ENCODE measurements at regions not wholly inside any gene's neighbourhood (a gene's known extent, or its start where the extent isn't known, plus 50 kb on each side); places are given as distances from the start of the nearest gene placed in this dataset.

DNA sequence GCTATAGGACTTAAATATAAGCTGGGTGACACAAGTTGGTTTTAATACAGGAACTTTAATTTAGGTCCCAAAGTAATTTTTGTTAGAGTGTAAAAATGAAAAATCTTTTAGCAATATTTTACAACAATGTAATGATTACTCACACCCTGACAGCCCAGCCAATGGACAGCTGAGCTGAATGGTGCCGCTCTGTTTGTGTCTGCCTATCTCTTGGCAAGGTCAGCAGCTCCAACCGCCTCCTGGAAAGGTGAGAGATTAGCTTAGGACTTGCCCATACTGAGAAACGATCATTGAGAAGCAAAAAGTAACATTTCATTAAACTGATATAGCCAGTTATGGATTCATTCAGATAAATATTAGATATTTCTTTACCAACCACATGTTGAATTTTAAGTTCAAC lies 463.6 kb upstream of the CD180 start:
- DNase-seq (ENCODE audit: low spot score), result no peak
- TF ChIP-seq, protein P1, sequence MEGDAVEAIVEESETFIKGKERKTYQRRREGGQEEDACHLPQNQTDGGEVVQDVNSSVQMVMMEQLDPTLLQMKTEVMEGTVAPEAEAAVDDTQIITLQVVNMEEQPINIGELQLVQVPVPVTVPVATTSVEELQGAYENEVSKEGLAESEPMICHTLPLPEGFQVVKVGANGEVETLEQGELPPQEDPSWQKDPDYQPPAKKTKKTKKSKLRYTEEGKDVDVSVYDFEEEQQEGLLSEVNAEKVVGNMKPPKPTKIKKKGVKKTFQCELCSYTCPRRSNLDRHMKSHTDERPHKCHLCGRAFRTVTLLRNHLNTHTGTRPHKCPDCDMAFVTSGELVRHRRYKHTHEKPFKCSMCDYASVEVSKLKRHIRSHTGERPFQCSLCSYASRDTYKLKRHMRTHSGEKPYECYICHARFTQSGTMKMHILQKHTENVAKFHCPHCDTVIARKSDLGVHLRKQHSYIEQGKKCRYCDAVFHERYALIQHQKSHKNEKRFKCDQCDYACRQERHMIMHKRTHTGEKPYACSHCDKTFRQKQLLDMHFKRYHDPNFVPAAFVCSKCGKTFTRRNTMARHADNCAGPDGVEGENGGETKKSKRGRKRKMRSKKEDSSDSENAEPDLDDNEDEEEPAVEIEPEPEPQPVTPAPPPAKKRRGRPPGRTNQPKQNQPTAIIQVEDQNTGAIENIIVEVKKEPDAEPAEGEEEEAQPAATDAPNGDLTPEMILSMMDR (IDR thresholded peaks at IDR 0.05; ENCODE audit: extremely low read depth, missing control alignments), result no peak

DNA sequence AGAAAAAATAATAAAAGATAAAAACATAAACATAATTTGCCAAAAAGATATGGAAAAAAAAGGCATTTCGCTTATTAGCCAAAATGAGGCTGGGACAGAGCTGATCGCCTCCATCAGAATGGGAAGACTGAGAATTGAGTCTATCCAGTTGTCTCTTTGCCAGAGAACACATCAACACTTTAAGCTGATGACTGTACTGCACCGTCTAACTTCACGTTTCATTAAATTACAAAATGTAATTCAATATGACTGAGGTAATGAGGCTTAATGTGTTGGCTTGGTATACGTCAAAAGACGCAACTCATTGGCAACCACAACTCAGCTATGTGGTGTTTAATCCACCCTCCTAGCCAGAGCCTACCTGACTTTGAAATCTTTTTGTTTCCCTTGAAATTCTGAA lies 462.7 kb upstream of the CD180 start:
- DNase-seq (ENCODE audit: low spot score), result no peak
- TF ChIP-seq, protein P1 (IDR thresholded peaks at IDR 0.05; ENCODE audit: extremely low read depth, missing control alignments), result no peak

DNA sequence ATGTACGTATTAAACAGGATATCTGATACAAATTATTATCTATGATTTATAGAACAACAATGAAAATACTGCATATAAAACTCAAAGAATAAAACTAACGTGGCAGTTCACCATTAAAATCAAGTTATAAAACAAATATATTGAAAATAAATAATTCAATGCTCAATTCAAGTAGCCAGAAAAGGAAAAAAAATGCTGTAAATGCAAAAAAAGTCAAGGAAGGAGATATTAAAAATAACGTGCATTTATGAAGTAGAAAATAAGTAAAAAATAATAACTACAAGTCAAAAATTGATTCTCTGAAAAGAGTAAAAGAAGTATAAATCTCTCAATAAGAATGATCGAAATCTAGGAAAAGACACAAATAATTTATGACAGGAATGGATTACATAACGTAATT lies 460.5 kb upstream of the CD180 start:
- TF ChIP-seq, protein P1 (IDR thresholded peaks at IDR 0.05; ENCODE audit: extremely low read depth, missing control alignments), result no peak
- DNase-seq (ENCODE audit: low spot score), result no peak

DNA sequence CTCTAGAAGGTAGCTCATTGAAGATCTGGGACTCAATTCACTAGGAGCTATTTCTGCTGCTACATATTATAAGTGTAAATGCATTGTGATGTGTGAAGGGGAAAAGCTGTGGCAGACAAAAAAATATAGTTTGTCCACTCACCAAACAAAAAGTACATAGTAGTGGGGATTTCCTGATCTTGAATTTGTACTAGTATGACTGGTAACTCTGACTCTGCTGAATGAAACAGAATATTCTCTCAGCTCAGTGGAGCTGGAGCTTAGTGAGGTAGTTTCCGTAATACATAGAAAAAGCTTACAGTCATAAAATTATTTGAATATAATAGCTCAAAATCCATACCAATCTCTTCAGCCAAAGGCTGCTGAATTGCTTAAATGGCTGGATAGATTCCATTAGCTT lies 455.6 kb upstream of the CD180 start:
- TF ChIP-seq, protein P1 (IDR thresholded peaks at IDR 0.05; ENCODE audit: extremely low read depth, missing control alignments), result no peak
- DNase-seq (ENCODE audit: low spot score), result peak; percentile 15

DNA sequence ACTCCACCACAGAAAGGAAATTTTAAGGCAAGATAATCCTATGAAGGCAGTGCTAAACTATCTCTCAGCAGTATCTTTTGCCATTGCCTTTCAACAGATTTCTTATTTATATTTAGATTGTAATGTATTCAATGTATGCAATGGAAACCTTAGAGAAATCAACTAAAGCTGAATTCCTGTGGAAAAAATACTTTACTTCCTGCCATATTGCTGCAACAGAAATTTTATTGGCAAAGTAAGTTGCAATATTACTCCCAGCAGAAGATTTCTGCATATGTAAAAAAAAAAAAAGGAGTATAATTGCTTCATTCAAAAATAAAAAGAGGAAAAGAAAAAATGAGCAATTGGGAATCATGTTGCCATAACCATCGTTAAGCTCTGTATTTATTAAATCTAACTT lies 454.6 kb upstream of the CD180 start:
- DNase-seq (ENCODE audit: low spot score), result no peak
- TF ChIP-seq, protein P1 (IDR thresholded peaks at IDR 0.05; ENCODE audit: extremely low read depth, missing control alignments), result no peak

DNA sequence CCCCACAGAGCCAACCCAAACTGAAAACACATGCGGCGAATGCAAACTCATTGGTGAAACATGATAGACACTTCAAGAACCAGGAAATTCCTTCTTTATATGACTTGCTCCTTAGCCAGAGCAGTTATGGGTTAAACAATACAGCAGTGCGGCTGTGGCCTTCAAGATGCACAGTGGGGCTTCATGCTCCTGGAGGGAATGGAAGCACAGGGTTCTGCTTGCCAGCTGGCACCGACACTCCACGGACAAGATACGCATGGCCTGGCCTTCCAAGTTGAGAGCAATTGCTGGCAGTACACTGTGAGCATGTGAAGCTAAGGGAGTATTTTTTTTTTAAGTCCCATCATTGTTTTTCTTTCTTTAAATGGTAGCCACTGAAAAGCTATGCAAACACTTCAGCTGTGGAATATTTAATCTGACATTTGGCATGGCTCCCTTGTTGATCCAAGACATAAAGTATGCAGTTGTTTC lies 451.6 kb upstream of the CD180 start:
- TF ChIP-seq, protein P1 (IDR thresholded peaks at IDR 0.05; ENCODE audit: extremely low read depth, missing control alignments), result no peak
- DNase-seq (ENCODE audit: low spot score), result no peak

DNA sequence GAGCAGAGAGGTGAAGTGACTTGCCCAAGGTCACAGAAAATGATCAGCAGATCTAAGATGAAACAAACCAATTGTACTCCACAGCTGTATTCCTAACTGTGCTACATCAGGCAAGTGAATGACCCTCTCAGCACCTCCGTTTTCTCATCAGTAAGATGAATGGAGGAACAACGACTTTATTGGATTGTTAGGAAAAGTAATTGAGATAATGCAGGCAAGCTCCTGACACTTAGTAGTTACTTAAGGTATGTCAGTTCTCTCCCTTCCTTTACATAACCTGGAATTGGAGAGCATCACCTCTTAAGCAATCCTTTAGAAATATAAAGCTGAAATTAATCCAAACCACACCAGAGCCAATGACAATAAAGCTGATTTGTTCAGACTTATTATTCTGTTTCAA lies 451.2 kb upstream of the CD180 start:
- no peak for DNase-seq (ENCODE audit: low spot score)
- TF ChIP-seq, protein P1 (IDR thresholded peaks at IDR 0.05; ENCODE audit: extremely low read depth, missing control alignments), result no peak

All from GM20000 (cell line).